ENCODE measurements at regions not wholly inside any gene's neighbourhood (a gene's known extent, or its start where the extent isn't known, plus 50 kb on each side); places are given as distances from the start of the nearest gene placed in this dataset.

GRCh38 chr2:18428516-18428915 is 131.9 kb downstream of the RDH14 start:
- TF ChIP-seq POLR2A (IDR thresholded peaks at IDR 0.05; ENCODE audit: low read depth, low read length) (no peak), SMARCA5 (IDR thresholded peaks at IDR 0.05) (no peak), SRF (IDR thresholded peaks at IDR 0.05; ENCODE audit: low read depth in 2 of 2, low read length in 2 of 2) (no peak), CTCF (IDR thresholded peaks at IDR 0.05 in 2 of 3, conservative IDR thresholded peaks at IDR 0.05 in 1 of 3; ENCODE audit: control insufficient read depth in 2 of 3, extremely low read depth in 1 of 3, insufficient read depth in 1 of 3, low read depth in 3 of 3, low read length in 3 of 3) (no peak), EP300 (IDR thresholded peaks at IDR 0.05; ENCODE audit: borderline replicate concordance in 1 of 2, control insufficient read depth in 1 of 2, low read depth in 2 of 2, low read length in 2 of 2) (no peak), CREB1 (IDR thresholded peaks at IDR 0.05; ENCODE audit: low read depth) (no peak), ZNF384 (IDR thresholded peaks at IDR 0.05; ENCODE audit: borderline replicate concordance, low read depth, low read length) (no peak), ZNF274 (IDR thresholded peaks at IDR 0.05; ENCODE audit: insufficient read depth, insufficient read length) (no peak), RAD21 (IDR thresholded peaks at IDR 0.05; ENCODE audit: insufficient read depth, low read depth, low read length) (no peak), SIX5 (IDR thresholded peaks at IDR 0.05; ENCODE audit: low read depth, low read length, severe bottlenecking) (no peak), ESRRA (IDR thresholded peaks at IDR 0.05; ENCODE audit: low read length) (no peak), USF2 (IDR thresholded peaks at IDR 0.05; ENCODE audit: borderline replicate concordance, low read depth, low read length) (no peak), CEBPB (IDR thresholded peaks at IDR 0.05; ENCODE audit: borderline replicate concordance in 1 of 2, low read depth in 2 of 2, low read length in 2 of 2) (no peak), BHLHE40 (IDR thresholded peaks at IDR 0.05; ENCODE audit: borderline replicate concordance in 1 of 2, low read depth in 2 of 2, low read length in 1 of 2) (no peak)
